ENCODE measurements at regions not wholly inside any gene's neighbourhood (a gene's known extent, or its start where the extent isn't known, plus 50 kb on each side); places are given as distances from the start of the nearest gene placed in this dataset.

- H3K27me3 ChIP-seq (ENCODE audit: control insufficient read depth in 2 of 2, insufficient read depth in 2 of 2, low read length in 2 of 2) = no peaks in the 10 kb centered on the region
- POLR2A ChIA-PET = interaction anchor here (0.8 kb wide), 1 partner anchor 68 kb away, joined by 3 read pairs; no protein-coding TSS in a partner anchor
- CTCF ChIA-PET (ENCODE audit: low intra/inter-chr PET ratio) = no interaction called here
- no peak overlapping the region for H3K4me3 ChIP-seq
- H3K79me2 ChIP-seq (ENCODE audit: control insufficient read depth, insufficient read depth, low read length) = no peaks in the 10 kb centered on the region
- DNase-seq (ENCODE audit: extremely low read depth in 1 of 4, low spot score in 3 of 4) = no peak
- FAIRE-seq = no peak
- ATAC-seq = no peak
- H4K20me1 ChIP-seq (replicated peaks; ENCODE audit: control insufficient read depth, insufficient read depth, low read length) = no peaks in the 10 kb centered on the region
- H2AFZ ChIP-seq (ENCODE audit: low read depth, low read length) = no peak overlapping the region
- TF ChIP-seq CREB3 (tag; conservative IDR thresholded peaks at IDR 0.05; ENCODE audit: low read depth) (no peak), SAFB2 (IDR thresholded peaks at IDR 0.05; ENCODE audit: borderline replicate concordance, low read depth, low read length, severe bottlenecking) (no peak), XRCC4 (IDR thresholded peaks at IDR 0.05; ENCODE audit: extremely low read depth, insufficient read depth, insufficient read length) (no peak), FOXK2 (conservative IDR thresholded peaks at IDR 0.05 in 1 of 2, IDR thresholded peaks at IDR 0.05 in 1 of 2; ENCODE audit: low read depth in 2 of 2) (no peak), MLX (CRISPR knock-in tag; conservative IDR thresholded peaks at IDR 0.05) (no peak)
- 0% methylated on average over 5 of the region's 5 CpGs for whole genome bisulfite sequencing (ENCODE audit: insufficient coverage, low coverage, missing lambda C conversion rate)
- intact Hi-C loops (cut with micrococcal nuclease) = no loop called here
- H3K9ac ChIP-seq (ENCODE audit: insufficient read depth in 1 of 2, low read depth in 2 of 2, low read length in 2 of 2) = no peak overlapping the region
- in situ Hi-C loops (cut with MboI) = no loop called here
- no TSS peak for BruUV-seq (replicated peaks)
- no peaks in the 10 kb centered on the region for H3K9me3 ChIP-seq (replicated peaks; ENCODE audit: control insufficient read depth, insufficient read depth, low read depth, low read length)
- no peaks in the 10 kb centered on the region for H3K9me1 ChIP-seq (ENCODE audit: control insufficient read depth, insufficient read depth, low read length)
- no peak overlapping the region for H3K4me2 ChIP-seq (ENCODE audit: insufficient read depth, low read length)
- no peaks in the 10 kb centered on the region for H3K4me1 ChIP-seq (replicated peaks in 1 of 2; ENCODE audit: control insufficient read depth in 2 of 2, insufficient read depth in 2 of 2, low read length in 2 of 2)
- H3K27ac ChIP-seq (ENCODE audit: extremely low read depth, low read depth, low read length) = no peak overlapping the region
- H3K36me3 ChIP-seq (ENCODE audit: control insufficient read depth, insufficient read depth, low read length) = no peaks in the 10 kb centered on the region
Measured at GRCh38 chr18:11412811-11413210, 196.6 kb upstream of the SLC35G4 start.

Data from K562 (cell line).